Natural killer cell (primary cell): ENCODE measurements at regions not wholly inside any gene's neighbourhood (a gene's known extent, or its start where the extent isn't known, plus 50 kb on each side); places are given as distances from the start of the nearest gene placed in this dataset.

Experiments used
- ATAC-seq, 3 donors: fragments of 150-1000 bp in 2 of 3; fragments of 200-7000 bp in 1 of 3; cut with Tn5 transposase; 1 replicate in 1 of 3; 2 replicates in 2 of 3; pipeline ENCODE4 v1.10.0; 2021; ENCODE audit warnings: mild to moderate bottlenecking in 2 of 3, moderate library complexity in 2 of 3
- DNase-seq, 2 donors: peaks; one replicate each; pipeline versions ENCODE4 v3.0.0 to v3.0.0-alpha.2; 2013 to 2021; ENCODE audit warnings: mixed read lengths in 1 of 2
- H3K27ac ChIP-seq: one replicate; pipeline ENCODE4 v1.5.1; 2013; ENCODE audit warnings: mild to moderate bottlenecking, low read length
- H3K27me3 ChIP-seq: one replicate; pipeline ENCODE4 v1.6.1; 2013; ENCODE audit warnings: low read length; ENCODE audit not compliant: control insufficient read depth, insufficient read depth
- H3K36me3 ChIP-seq: one replicate; pipeline ENCODE4 v1.6.1; 2013; ENCODE audit warnings: low read length; ENCODE audit not compliant: control insufficient read depth, insufficient read depth
- H3K4me1 ChIP-seq: one replicate; pipeline ENCODE4 v1.6.1; 2013; ENCODE audit warnings: low read length; ENCODE audit not compliant: control insufficient read depth, insufficient read depth
- H3K4me3 ChIP-seq: one replicate; pipeline ENCODE4 v1.5.1; 2013; ENCODE audit warnings: low read length
- H3K9me3 ChIP-seq: one replicate; pipeline ENCODE4 v1.6.1; 2013; ENCODE audit warnings: low read length; ENCODE audit not compliant: control insufficient read depth, insufficient read depth
- H3K27ac Mint-ChIP-seq, 2 donors: one replicate each; pipeline ENCODE4 v1.8.0; 2022; ENCODE audit warnings: mild to moderate bottlenecking in 2 of 2, mixed read lengths in 2 of 2, moderate library complexity in 1 of 2
- H3K27me3 Mint-ChIP-seq, 2 donors: one replicate each; pipeline ENCODE4 v1.8.0; 2022; ENCODE audit warnings: low read depth in 2 of 2, mixed read lengths in 2 of 2
- H3K36me3 Mint-ChIP-seq: one replicate; pipeline ENCODE4 v1.8.0; 2022; ENCODE audit warnings: mixed read lengths
- H3K4me1 Mint-ChIP-seq, 2 donors: one replicate each; pipeline ENCODE4 v1.8.0; 2022; ENCODE audit warnings: mixed read lengths in 2 of 2
- H3K4me3 Mint-ChIP-seq: one replicate; pipeline ENCODE4 v1.8.0; 2022; ENCODE audit warnings: mild to moderate bottlenecking, moderate library complexity, mixed read lengths
- H3K9me3 Mint-ChIP-seq, 2 donors: one replicate each; pipeline ENCODE4 v1.8.0; 2022; ENCODE audit warnings: mixed read lengths in 2 of 2
- CTCF ChIP-seq: fragments of 200-600 bp; IDR thresholded peaks from one replicate; pipeline ENCODE4 v1.8.0; 2022; ENCODE audit warnings: antibody characterized with exemption
- WGBS: methylation state at CpG from one replicate; pipeline ENCODE4 v1.1.7; 2013; ENCODE audit warnings: missing lambda C conversion rate; ENCODE audit not compliant: insufficient coverage; 5-methylcytosine and 5-hydroxymethylcytosine counted together
- intact Hi-C: fragments of 100-400 bp; cut with micrococcal nuclease; formaldehyde crosslinking; loops from one replicate; pipeline ENCODE4 v1.14.2; 2022

DNA sequence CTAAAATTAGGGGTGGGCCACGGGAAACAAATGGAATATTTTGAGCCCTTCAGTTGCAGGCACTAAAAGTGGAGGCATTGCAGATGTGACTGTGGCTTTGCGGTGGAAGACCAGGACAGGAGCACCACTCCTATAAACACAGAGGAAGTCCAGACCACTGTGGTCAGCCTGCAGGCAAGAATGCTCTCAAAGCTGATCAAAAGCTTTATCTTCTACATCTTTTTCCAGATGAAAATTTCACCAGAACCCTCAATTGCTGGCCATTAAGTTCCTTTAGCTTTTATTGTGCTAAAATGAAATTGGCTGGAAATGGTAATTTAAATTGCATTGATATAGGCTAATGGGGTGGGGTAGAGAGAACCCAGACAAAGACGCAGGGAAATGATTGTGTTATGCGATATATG lies 208.8 kb downstream of the ERCC6L2 start:
- Mint-ChIP-seq H3K4me3 (no peak overlapping the region), H3K4me1 (peaks cover 6 to 20% of the 10 kb centered on the region in 2 donors), H3K36me3 (no peaks in the 10 kb centered on the region), H3K27me3 (peaks cover 8 to 41% of the 10 kb centered on the region in 2 donors), H3K27ac (no peak overlapping the region), H3K9me3 (no peaks in the 10 kb centered on the region)
- Histone ChIP-seq H3K27me3 (peaks cover 11% of the 10 kb centered on the region), H3K27ac (no peak overlapping the region), H3K4me3 (no peak overlapping the region), H3K9me3 (no peaks in the 10 kb centered on the region), H3K36me3 (no peaks in the 10 kb centered on the region), H3K4me1 (peaks cover 13% of the 10 kb centered on the region)
- no peak for TF ChIP-seq CTCF
- ATAC-seq (peak in 1 of 3 donors; percentile 36), DNase-seq (no peak)
- intact Hi-C loops, result no loop called here
- WGBS, result 56% methylated on average over 4 of the region's 4 CpGs

GRCh38 chr9:96082516-96083232 lies 207.2 kb downstream of the ERCC6L2 start:
- H3K36me3 ChIP-seq, result no peaks in the 10 kb centered on the region
- Mint-ChIP-seq H3K9me3 (no peaks in the 10 kb centered on the region), H3K36me3 (no peaks in the 10 kb centered on the region), H3K4me1 (peaks cover 6 to 20% of the 10 kb centered on the region in 2 donors), H3K27me3 (peaks cover 8 to 33% of the 10 kb centered on the region in 2 donors), H3K27ac (no peak overlapping the region), H3K4me3 (no peak overlapping the region)
- H3K4me1 ChIP-seq, result peaks cover 13% of the 10 kb centered on the region
- H3K4me3 ChIP-seq, result no peak overlapping the region
- TF ChIP-seq CTCF, result no peak
- no peak overlapping the region for H3K27ac ChIP-seq
- intact Hi-C loops, result no loop called here
- DNase-seq (no peak), ATAC-seq (no peak)
- peaks cover 10% of the 10 kb centered on the region for H3K27me3 ChIP-seq
- H3K9me3 ChIP-seq, result no peaks in the 10 kb centered on the region
- WGBS, result 95% methylated on average over 15 of the region's 15 CpGs

DNA sequence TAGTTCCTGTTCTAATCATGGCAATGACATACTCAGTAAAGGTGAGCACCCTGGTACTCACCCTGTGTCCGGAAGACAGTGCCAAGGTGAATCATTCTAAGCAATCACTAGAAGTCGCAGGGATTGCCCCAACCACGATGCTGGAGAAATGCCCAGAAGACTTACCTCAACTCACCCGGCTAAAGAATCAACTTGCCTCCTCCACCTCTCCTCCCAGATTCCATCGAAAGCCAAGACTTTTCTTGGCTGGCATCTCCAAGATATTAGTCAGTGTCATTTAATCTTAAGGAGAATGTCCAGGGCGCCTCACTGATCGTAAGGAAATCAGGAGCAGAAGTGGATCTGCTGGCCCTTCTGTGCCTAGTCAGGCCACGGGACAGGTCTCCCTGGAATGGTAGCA lies 204.9 kb downstream of the ERCC6L2 start:
- Mint-ChIP-seq H3K36me3 (no peaks in the 10 kb centered on the region), H3K9me3 (no peaks in the 10 kb centered on the region), H3K4me1 (peaks cover 6 to 19% of the 10 kb centered on the region in 2 donors), H3K27me3 (peaks cover 8 to 29% of the 10 kb centered on the region in 2 donors), H3K4me3 (no peak overlapping the region), H3K27ac (no peak overlapping the region)
- intact Hi-C loops, result no loop called here
- WGBS, result 86% methylated on average over 8 of the region's 8 CpGs
- H3K4me1 ChIP-seq, result peaks cover 12% of the 10 kb centered on the region
- no peak for TF ChIP-seq CTCF
- no peak overlapping the region for H3K4me3 ChIP-seq
- no peaks in the 10 kb centered on the region for H3K27me3 ChIP-seq
- H3K9me3 ChIP-seq, result no peaks in the 10 kb centered on the region
- ATAC-seq, result no peak
- no peak for DNase-seq
- H3K36me3 ChIP-seq, result no peaks in the 10 kb centered on the region
- H3K27ac ChIP-seq, result no peak overlapping the region

DNA sequence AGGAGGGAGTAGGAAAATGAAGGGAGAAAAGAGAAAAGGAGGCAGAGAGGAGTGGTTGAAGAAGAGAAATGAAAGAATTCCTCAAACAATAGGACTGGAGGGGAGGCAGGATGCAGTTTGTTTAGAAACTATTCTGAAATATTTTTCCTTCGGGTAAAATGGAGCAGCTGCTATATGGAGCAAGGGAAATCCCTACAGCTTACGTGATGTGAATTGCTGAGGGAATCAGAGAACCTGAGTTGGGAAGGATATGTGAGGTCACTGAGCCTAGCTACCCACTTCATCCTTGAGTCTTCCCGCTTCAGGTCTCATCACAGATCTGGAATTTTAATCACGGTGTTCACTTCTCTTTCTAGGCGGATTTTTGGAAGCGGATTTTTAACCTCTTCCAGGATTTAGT lies 204.3 kb downstream of the ERCC6L2 start:
- no peaks in the 10 kb centered on the region for H3K36me3 Mint-ChIP-seq
- no peaks in the 10 kb centered on the region for H3K27me3 ChIP-seq
- H3K9me3 Mint-ChIP-seq, result no peaks in the 10 kb centered on the region
- no peak overlapping the region for H3K27ac ChIP-seq
- H3K4me1 ChIP-seq, result peaks cover 6% of the 10 kb centered on the region
- no peak overlapping the region for H3K4me3 ChIP-seq
- peaks cover 8 to 29% of the 10 kb centered on the region in 2 donors for H3K27me3 Mint-ChIP-seq
- H3K9me3 ChIP-seq, result no peaks in the 10 kb centered on the region
- H3K27ac Mint-ChIP-seq, result no peak overlapping the region
- peaks cover 6 to 13% of the 10 kb centered on the region in 2 donors for H3K4me1 Mint-ChIP-seq
- DNase-seq (no peak), ATAC-seq (no peak)
- 96% methylated on average over 6 of the region's 6 CpGs for WGBS
- TF ChIP-seq CTCF, result no peak
- intact Hi-C loops, result no loop called here
- H3K4me3 Mint-ChIP-seq, result no peak overlapping the region
- no peaks in the 10 kb centered on the region for H3K36me3 ChIP-seq
